GM19035 (cell line): ENCODE measurements at regions not wholly inside any gene's neighbourhood (a gene's known extent, or its start where the extent isn't known, plus 50 kb on each side); places are given as distances from the start of the nearest gene placed in this dataset.
"Not testable (repeated sequence)": the region's sequence is repeated elsewhere in the genome, so short reads cannot be mapped to it uniquely, and the experiment has no call there.

Experiments used
- ATAC-seq: cut with Tn5 transposase; IDR thresholded peaks from one replicate; pipeline ENCODE4 v1.9.1; 2021; ENCODE audit not compliant: unreplicated experiment

DNA sequence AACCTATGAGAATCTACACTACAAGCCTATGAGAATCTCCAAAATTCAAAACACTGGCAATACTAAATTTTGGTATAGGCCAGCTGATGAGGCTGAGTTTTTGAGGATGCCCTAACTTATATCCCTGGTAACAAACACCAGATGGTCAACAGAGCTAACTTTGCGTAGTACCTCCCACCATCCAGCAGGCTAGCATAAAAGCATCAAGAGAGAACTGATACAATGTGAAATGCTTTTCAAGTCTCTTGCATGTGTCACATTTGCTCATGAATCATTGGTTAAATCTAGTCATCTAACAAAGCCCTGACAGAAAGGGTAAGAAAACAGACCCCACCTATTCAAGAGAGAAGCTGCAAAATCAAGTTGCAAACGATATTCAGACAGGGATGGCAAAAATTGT is 1609.7 kb upstream of the CDH9 start:
- ATAC-seq = no peak

DNA sequence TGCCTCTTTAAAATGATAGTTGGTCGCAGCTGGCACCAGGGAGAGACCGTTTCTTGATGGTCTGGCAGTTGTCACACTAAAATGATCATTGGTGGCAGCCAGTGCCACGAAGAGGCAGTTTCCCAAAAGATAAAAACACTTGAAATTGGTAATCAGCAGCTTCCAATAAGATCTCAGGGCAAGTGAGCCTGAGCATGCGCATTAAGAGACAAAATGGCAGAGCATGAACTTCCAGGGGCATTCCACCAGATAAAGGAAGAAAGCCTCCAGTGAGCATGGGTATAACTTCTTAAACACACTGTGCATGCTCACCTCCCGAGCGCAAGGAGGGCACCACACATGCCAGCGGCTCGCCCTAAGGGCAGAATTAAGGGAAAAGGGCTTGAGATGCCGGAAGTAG is 1594.2 kb upstream of the CDH9 start:
- ATAC-seq = no peak

DNA sequence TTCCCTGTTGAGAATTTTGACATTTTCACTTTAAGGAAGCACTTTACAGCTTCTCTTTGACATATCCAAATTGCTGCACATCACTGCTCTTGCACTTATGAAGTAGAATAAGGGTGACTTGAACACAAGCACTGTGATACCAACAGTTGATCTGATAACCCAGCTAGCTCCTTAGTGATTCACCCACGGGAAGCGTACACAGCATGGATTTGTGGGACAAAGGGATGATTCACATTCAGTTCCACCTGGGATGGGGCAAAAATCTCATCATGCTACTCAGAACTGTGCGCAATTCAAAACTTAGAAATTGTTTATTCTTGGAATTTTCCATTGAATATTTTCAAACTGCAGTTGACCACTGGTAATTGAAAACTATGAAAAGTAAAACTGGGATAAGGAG is 1565.5 kb upstream of the CDH9 start:
- ATAC-seq = no peak

DNA sequence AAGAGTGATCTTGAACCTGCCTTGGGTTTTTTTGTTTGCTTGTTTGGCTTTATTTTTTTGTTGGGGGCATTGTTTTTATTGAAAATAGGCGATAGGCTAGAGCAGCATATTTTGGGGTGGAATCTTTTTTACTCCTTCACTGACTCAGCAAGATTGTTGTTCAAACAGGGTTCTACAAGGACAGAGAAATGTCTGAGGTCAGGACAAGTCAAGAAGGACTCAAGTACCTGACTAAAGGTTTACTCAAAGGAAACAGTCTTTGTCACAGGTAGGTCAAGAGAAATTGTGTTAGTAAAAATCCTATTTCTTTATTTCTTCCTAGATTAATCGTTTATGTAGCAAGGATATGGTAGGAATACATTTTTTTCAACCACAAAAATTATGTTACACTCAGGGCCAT is 1564.0 kb upstream of the CDH9 start:
- ATAC-seq = no peak

- ATAC-seq = not testable (repeated sequence)
Observed at GRCh38 chr5:28596707-28597106, 1558.3 kb upstream of the CDH9 start.

DNA sequence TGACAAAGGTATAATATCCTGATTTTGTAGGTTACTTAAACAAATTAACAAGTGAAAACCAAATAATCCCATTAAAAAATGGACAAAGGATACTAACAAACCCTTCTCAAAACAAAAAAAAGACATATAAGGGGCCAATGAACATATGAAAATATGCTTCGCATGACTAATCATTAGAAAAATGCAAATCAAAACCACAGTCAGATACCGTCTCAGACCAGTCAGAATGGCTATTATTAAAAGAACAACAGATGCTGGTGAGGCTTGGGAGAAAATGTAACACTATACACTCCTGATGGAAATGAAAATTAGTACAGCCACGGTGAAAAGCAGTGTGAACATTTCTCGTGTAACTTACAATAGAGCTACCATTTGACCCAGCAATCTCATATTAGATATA is 1542.2 kb upstream of the CDH9 start:
- ATAC-seq = no peak

DNA sequence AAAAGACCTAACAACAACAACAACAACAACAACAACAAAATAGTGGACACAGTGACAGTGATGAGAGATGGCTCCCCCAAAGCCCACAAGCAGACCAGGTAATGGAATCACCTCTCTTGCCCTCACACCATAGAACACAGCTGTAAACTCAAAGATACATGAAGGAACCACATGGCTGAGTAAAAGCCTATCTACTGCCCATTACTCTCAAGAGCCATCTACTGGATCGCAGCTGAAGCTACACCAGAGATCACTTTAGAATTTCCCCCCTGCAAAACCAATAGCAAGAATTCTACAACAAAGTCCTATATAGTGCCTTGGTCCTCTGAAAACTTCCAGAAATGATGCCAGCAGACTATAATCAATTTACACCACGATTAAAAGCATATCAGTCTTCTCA is 1537.6 kb upstream of the CDH9 start:
- ATAC-seq = no peak

DNA sequence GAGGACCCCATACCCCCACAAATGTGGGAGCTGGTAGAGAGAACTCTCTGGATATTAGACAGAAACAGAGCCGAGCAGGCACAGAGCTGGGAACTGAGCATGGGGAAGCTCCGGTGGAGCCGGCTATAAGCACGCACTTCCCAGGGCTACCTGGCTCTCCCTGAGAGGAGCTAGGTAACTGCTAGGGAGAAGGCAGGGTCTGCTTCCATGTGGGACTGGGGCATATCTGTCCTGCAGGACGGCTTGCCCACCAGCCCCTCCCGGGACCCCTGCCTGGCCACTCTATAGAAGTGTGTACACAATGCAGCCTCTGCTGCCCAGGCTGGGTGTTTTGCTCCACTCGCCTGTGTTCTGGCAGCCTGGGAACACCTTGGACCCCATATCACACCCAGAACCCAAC is 1537.0 kb upstream of the CDH9 start:
- ATAC-seq = no peak

GRCh38 chr5:28574606-28575005 is 1536.2 kb upstream of the CDH9 start:
- no peak for ATAC-seq

GRCh38 chr5:28567048-28567447 is 1528.7 kb upstream of the CDH9 start:
- no peak for ATAC-seq

DNA sequence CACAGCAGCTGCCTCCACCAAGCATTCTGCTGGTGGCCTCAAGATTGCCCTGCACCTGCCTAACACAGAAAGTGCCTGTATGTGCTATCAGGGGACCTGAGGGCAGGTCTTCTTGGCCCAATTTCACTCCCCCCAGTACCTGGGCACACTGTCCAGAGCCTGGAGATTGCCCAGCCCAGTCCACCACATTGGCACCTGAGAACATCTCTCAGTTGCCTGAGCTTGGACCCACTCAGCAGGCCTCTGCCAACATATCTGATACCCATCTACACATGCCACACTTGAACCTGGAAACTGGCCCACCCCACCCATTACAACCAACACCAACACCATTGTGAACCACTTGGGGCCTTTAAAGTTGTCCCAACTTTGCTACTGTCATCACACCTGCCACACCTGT is 1523.1 kb upstream of the CDH9 start:
- no peak for ATAC-seq

DNA sequence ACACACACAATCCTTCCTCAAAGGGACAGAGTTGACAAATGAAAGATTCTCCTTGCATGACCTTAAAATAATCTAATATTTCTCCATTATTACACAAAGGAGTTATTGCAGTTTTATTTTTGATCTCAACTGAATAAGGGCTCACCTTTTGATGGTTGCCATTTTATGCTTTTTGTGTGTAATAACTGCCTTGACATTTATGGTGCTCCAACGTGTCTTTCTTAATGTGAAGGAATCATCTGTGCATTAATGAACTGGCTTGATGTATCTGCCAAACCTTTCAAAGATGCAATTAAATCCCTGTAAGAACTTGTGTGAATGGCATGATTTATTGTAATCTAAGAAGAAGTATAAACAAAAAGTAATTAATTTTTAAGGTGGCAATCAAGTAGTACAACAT is 1519.8 kb upstream of the CDH9 start:
- ATAC-seq = no peak

GRCh38 chr5:28557114-28557513 is 1518.7 kb upstream of the CDH9 start:
- no peak for ATAC-seq

GRCh38 chr5:28549588-28549987 is 1511.2 kb upstream of the CDH9 start:
- ATAC-seq = no peak

- no peak for ATAC-seq
Observed at GRCh38 chr5:28548856-28549255, 1510.5 kb upstream of the CDH9 start.

GRCh38 chr5:28544501-28544900 is 1506.1 kb upstream of the CDH9 start:
- no peak for ATAC-seq

DNA sequence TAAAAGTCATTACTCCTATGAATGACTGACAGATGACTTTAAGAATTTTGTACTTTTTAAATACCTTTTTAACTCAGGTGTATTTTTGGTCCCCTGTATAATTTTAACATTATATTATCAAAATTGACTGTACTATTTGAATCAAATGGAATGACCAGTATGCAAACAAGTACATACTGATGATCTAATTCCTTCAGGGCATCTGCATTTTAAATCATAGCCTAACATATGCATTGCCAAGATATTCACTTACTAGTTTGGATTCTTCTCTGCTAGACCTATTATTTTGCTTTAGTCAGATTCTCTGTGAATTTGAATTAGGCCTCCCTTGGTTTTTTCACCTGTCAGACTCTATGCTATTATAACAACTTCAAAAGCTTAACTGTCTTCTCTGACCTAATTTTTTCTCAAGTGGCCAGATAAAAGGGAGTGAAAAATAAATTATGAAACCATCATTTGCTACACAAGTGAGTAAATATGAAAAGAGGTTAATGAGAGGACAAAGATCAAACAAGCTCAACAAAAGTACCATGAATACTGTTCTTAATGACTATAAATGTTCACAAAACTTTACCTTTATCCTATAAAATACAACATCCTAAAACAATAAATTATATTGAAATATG is 1505.2 kb upstream of the CDH9 start:
- no peak for ATAC-seq

DNA sequence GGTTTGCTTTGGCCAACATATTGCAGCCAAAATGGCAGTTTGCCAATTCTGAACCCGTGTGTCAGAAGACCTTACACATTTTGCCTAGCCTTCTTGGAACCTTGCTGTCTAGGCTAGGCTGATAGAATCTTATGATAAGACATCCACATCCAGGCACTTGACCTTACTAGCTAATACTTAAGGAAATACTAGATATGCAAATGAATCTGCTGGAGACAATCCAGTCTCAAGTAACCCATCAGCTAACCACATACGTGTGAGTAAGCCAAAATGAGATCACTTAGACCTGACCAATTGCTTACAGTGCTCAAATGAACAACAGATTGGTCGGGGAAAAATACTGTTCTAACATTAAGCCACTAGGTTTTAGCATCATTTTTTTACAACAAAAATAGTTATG is 1504.6 kb upstream of the CDH9 start:
- no peak for ATAC-seq

DNA sequence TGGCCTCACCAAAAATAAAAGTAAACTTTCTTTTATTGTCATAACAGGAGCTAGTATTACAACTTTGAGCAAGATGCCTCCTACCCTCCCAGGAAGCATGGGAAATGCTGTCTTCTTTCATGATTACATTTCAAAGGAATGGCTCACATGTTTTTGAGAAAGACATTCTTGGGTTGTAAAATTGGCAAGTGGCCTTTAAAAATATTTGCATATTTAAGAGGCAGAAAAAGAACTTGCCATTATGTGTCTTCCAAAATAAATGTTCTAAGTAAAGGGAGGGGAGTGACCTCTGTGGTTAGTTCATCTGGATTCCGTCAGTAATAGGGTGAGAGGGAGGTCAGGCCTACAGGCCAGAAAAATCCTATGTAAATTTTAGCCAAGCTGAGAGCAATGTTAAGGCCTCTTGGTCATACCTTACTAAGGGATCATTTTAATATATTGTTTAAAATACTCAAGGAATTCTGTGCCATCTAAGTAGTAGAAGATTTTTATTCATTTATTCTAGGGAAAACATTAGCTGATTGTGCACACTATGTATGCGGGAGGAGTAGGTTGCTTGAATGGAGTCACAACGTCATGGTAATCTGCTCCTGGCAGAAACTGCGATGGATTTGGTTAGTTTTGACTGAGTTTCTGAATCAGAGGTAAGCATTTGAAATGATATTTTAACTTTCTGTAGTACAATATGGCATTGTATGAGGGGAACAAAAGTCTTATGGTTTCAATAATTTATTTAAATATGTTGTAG is 1485.7 kb upstream of the CDH9 start:
- ATAC-seq = no peak

- no peak for ATAC-seq
Observed at GRCh38 chr5:28523416-28523815, 1485.0 kb upstream of the CDH9 start.

GRCh38 chr5:28517691-28518090 is 1479.3 kb upstream of the CDH9 start:
- no peak for ATAC-seq

- ATAC-seq = no peak
Observed at GRCh38 chr5:28516722-28517121, 1478.3 kb upstream of the CDH9 start.

DNA sequence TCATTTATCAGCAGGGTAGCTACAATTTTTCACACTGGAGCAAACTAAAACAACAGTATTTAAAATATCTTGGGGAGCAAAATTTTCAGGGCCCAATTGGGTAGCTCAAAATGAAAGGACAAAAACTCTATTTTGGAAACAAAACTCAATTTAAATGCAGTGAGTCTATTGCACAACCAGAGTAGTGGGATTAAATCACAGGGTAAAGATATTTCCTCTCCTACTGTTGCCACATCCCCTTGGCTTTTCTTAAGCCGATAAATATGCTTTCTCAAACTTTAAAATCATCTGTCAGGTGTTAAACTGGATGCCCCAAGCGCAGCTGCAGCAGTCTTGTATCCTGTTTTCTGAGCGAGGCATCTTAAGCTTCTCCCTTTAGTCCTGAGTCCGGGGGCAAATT is 1474.3 kb upstream of the CDH9 start:
- ATAC-seq = no peak
